GM12878 (cell line): ENCODE measurements at regions not wholly inside any gene's neighbourhood (a gene's known extent, or its start where the extent isn't known, plus 50 kb on each side); places are given as distances from the start of the nearest gene placed in this dataset.

Source experiments
- ATAC-seq: fragments of 200-7000 bp; cut with Tn5 transposase; 3 replicates; pipeline ENCODE4 v1.9.1; 2020; ENCODE audit warnings: mild to moderate bottlenecking, moderate library complexity
- BruUV-seq: library from RNA; stranded (reverse); fragments of 400-500 nt; replicated peaks from 2 replicates; lab custom pipeline; 2021; lab: Mats Ljungman, UMichigan
- CTCF ChIA-PET: fragments of 300-600 bp; sonication (Branson Sonifier 250); formaldehyde crosslinking; extraction: SDS; loops from one replicate; lab custom pipeline; 2021; ENCODE audit warnings: inconsistent platforms; lab: Yijun Ruan, JAX
- POLR2A ChIA-PET: fragments of 350-600 bp; formaldehyde crosslinking; extraction: SDS; loops from one replicate; lab custom pipeline; 2021; ENCODE audit warnings: inconsistent platforms; lab: Charles Lee
- RAD21 ChIA-PET: fragments of 300-600 bp; sonication (Branson Sonifier 250); formaldehyde crosslinking; loops from one replicate; lab custom pipeline; 2023; ENCODE audit warnings: antibody characterized with exemption; ENCODE audit not compliant: unreplicated experiment; lab: Charles Lee
- SMC1A ChIA-PET: fragments of 300-600 bp; sonication (Branson Sonifier 250); formaldehyde crosslinking; loops from one replicate; lab custom pipeline; 2023; ENCODE audit not compliant: unreplicated experiment, uncharacterized antibody; lab: Charles Lee
- DNase-seq: peaks from one replicate; pipeline ENCODE4 v3.0.0-alpha.2; 2011; ENCODE audit warnings: low read depth, low spot score
- FAIRE-seq: peaks from 3 replicates; lab custom pipeline; 2011; peaks lifted over from hg19 to GRCh38; lab: Jason Lieb, UNC
- H2AFZ ChIP-seq: 2 replicates; pipeline ENCODE4 v1.6.0; 2011; ENCODE audit warnings: low read depth, low read length, control low read depth; ENCODE audit not compliant: control insufficient read depth
- H3K27ac ChIP-seq: 2 replicates; pipeline ENCODE4 v1.5.1; 2011; ENCODE audit warnings: control low read depth; ENCODE audit not compliant: control insufficient read depth, insufficient read depth
- H3K27me3 ChIP-seq, 2 experiments: replicated peaks in 1 of 2; 2 replicates each; pipeline versions ENCODE4 v1.6.0 to v1.6.1; 2011; ENCODE audit warnings: low read length in 1 of 2; ENCODE audit not compliant: control insufficient read depth in 2 of 2, insufficient read depth in 2 of 2
- H3K36me3 ChIP-seq, 2 experiments: 2 replicates each; pipeline ENCODE4 v1.5.1; 2011; ENCODE audit warnings: low read length in 1 of 2; ENCODE audit not compliant: control insufficient read depth in 2 of 2, insufficient read depth in 2 of 2
- H3K4me1 ChIP-seq: 2 replicates; pipeline ENCODE4 v1.6.1; 2011; ENCODE audit warnings: mild to moderate bottlenecking, low read length, moderate library complexity, mixed read lengths; ENCODE audit not compliant: control insufficient read depth, insufficient read depth
- H3K4me2 ChIP-seq: 2 replicates; pipeline ENCODE4 v1.6.0; 2011; ENCODE audit warnings: control low read depth; ENCODE audit not compliant: control insufficient read depth, insufficient read depth
- H3K4me3 ChIP-seq: fragments of 200-600 bp; sonication (generic); 2 replicates; pipeline ENCODE4 v1.5.1; 2016
- H3K79me2 ChIP-seq: 2 replicates; pipeline ENCODE4 v1.6.0; 2011; ENCODE audit warnings: low read length; ENCODE audit not compliant: control insufficient read depth, insufficient read depth
- H3K9ac ChIP-seq: 2 replicates; pipeline ENCODE4 v1.8.0; 2011; ENCODE audit warnings: low read length, control low read depth, mixed read lengths; ENCODE audit not compliant: control insufficient read depth, insufficient read depth
- H3K9me3 ChIP-seq: replicated peaks from 3 replicates; pipeline ENCODE4 v1.5.1; 2011; ENCODE audit warnings: mild to moderate bottlenecking, low read length; ENCODE audit not compliant: control insufficient read depth, insufficient read depth
- H4K20me1 ChIP-seq: 2 replicates; pipeline ENCODE4 v1.6.0; 2011; ENCODE audit not compliant: control insufficient read depth, insufficient read depth
- PKNOX1 ChIP-seq: fragments of 450-650 bp; IDR thresholded peaks from 2 replicates; pipeline ENCODE4 v1.6.1; 2016; ENCODE audit warnings: mild to moderate bottlenecking
- SMAD1 ChIP-seq: fragments of 450-650 bp; IDR thresholded peaks from 2 replicates; pipeline ENCODE4 v1.6.1; 2018; ENCODE audit warnings: mild to moderate bottlenecking, low read depth; ENCODE audit not compliant: partially characterized antibody
- SRF ChIP-seq, 2 experiments: IDR thresholded peaks; 2 replicates each; pipeline ENCODE4 v1.6.1; 2011; ENCODE audit warnings: low read depth in 2 of 2, low read length in 2 of 2, mild to moderate bottlenecking in 1 of 2, moderate library complexity in 1 of 2
- SUZ12 ChIP-seq: fragments of 200-600 bp; sonication (generic); IDR thresholded peaks from one replicate; pipeline ENCODE4 v1.6.1; 2018; ENCODE audit warnings: antibody characterized with exemption, mild to moderate bottlenecking; ENCODE audit not compliant: unreplicated experiment
- TCF12 ChIP-seq: IDR thresholded peaks from 2 replicates; pipeline ENCODE4 v1.6.1; 2011; ENCODE audit warnings: low read depth, mild to moderate bottlenecking, low read length
- YY1 ChIP-seq: IDR thresholded peaks from 2 replicates; pipeline ENCODE4 v1.6.1; 2011; ENCODE audit warnings: low read depth, mild to moderate bottlenecking, low read length
- ZBED1 ChIP-seq: IDR thresholded peaks from 2 replicates; pipeline ENCODE4 v1.6.1; 2016; ENCODE audit warnings: borderline replicate concordance
- ZNF217 ChIP-seq: fragments of 450-650 bp; IDR thresholded peaks from 2 replicates; pipeline ENCODE4 v1.6.1; 2017; ENCODE audit warnings: antibody characterized with exemption, mild to moderate bottlenecking
- WGBS: methylation state at CpG from one replicate; pipeline ENCODE4 v1.1.6; 2016; ENCODE audit warnings: low lambda C conversion rate; ENCODE audit not compliant: insufficient replicate concordance, insufficient coverage; ENCODE audit errors: missing lambda C conversion rate; 5-methylcytosine and 5-hydroxymethylcytosine counted together
- in situ Hi-C: fragments of 300-500 bp; cut with MboI; formaldehyde crosslinking; loops from 9 replicates; pipeline ENCODE4 v1.14.3; 2018; ENCODE audit warnings: mixed read lengths
- intact Hi-C: fragments of 100-400 bp; cut with micrococcal nuclease; formaldehyde crosslinking; loops from one replicate; pipeline ENCODE4 v1.14.2; 2022; ENCODE audit not compliant: unreplicated experiment

- TF ChIP-seq PKNOX1 (no peak), ZNF217 (no peak), ZBED1 (no peak), SRF (IDR thresholded peaks at IDR 0.05; ENCODE audit: low read depth in 2 of 2, low read length in 2 of 2) (no peak), TCF12 (no peak)
- TF ChIP-seq, all 136 proteins: peak for 0
Measured at GRCh38 chr4:35918491-35918977, 325.8 kb downstream of the ARAP2 start (continued).

- DNase-seq (no peak), ATAC-seq (peak; percentile 95), FAIRE-seq (no peak)
- POLR2A ChIA-PET: no interaction called here
- RAD21 ChIA-PET: interaction anchor here (0.8 kb wide), 1 partner anchor 9 kb away, joined by 3 read pairs; no protein-coding TSS in a partner anchor
- H3K27ac ChIP-seq: no peak overlapping the region
- H4K20me1 ChIP-seq: no peaks in the 10 kb centered on the region
- SMC1A ChIA-PET: interaction anchor here (1.5 to 3.1 kb wide), 4 partner anchors 8 to 108 kb away, joined by 4 to 17 read pairs (median 9); no protein-coding TSS in a partner anchor
- CTCF ChIA-PET: interaction anchor here (0.9 to 1.3 kb wide), 2 partner anchors 9 to 455 kb away, joined by 3 to 6 read pairs; no protein-coding TSS in a partner anchor
- intact Hi-C loops: loop anchor here (1.0 kb wide), 1 partner anchor 11 kb away; no protein-coding TSS in a partner anchor
- BruUV-seq: no TSS peak
- no peaks in the 10 kb centered on the region for H3K79me2 ChIP-seq
- in situ Hi-C loops: no loop called here
- no peaks in the 10 kb centered on the region for H3K27me3 ChIP-seq
- H3K9ac ChIP-seq: no peak overlapping the region
- no peaks in the 10 kb centered on the region for H3K4me1 ChIP-seq
- no peak overlapping the region for H3K4me3 ChIP-seq
- TF ChIP-seq SUZ12 (no peak), SMAD1 (no peak), YY1 (0 out of 2 replicates have a peak, but pooled peaks have one; percentile 30), ZNF217 (no peak)
- H3K4me2 ChIP-seq: no peak overlapping the region
- H3K36me3 ChIP-seq: no peaks in the 10 kb centered on the region
- H2AFZ ChIP-seq: no peak overlapping the region
- 0% methylated on average over 3 of the region's 3 CpGs for WGBS
- no peaks in the 10 kb centered on the region for H3K9me3 ChIP-seq
Measured at GRCh38 chr4:35925806-35926205, 318.5 kb downstream of the ARAP2 start.
